GM21529 (cell line): ENCODE measurements at regions not wholly inside any gene's neighbourhood (a gene's known extent, or its start where the extent isn't known, plus 50 kb on each side); places are given as distances from the start of the nearest gene placed in this dataset.
"Not testable (repeated sequence)": the region's sequence is repeated elsewhere in the genome, so short reads cannot be mapped to it uniquely, and the experiment has no call there.

Experiments used
- ATAC-seq: cut with Tn5 transposase; IDR thresholded peaks from one replicate; pipeline ENCODE4 v1.9.1; 2021; ENCODE audit not compliant: unreplicated experiment

GRCh38 chr14:22178333-22178839 lies 410.6 kb downstream of the DAD1 start:
- no peak for ATAC-seq

GRCh38 chr14:22177870-22178269 lies 411.2 kb downstream of the DAD1 start:
- peak; percentile 45 for ATAC-seq

- ATAC-seq, result no peak
Observed at GRCh38 chr14:22176957-22177356, 412.1 kb downstream of the DAD1 start.

DNA sequence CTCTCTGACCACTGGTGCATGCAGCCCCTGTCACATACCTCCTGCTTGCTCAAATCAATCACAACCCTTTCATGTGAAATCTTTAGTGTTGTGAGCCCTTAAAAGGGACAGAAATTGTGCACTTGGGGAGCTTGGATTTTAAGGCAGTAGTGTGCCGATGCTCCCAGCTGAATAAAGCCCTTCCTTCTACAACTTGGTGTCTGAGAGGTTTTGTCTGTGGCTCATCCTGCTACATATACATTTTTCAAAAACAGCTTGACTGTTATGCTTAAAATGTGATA lies 413.8 kb downstream of the DAD1 start:
- ATAC-seq, result not testable (repeated sequence)

- no peak for ATAC-seq
Observed at GRCh38 chr14:22174412-22175277, 414.4 kb downstream of the DAD1 start.

- no peak for ATAC-seq
Observed at GRCh38 chr14:22168092-22168955, 420.7 kb downstream of the DAD1 start.

GRCh38 chr14:22164616-22165015 lies 424.4 kb downstream of the DAD1 start:
- ATAC-seq, result no peak

GRCh38 chr14:22163051-22163450 lies 426.0 kb downstream of the DAD1 start:
- no peak for ATAC-seq

- ATAC-seq, result no peak
Observed at GRCh38 chr14:22159957-22160356, 429.1 kb downstream of the DAD1 start.

DNA sequence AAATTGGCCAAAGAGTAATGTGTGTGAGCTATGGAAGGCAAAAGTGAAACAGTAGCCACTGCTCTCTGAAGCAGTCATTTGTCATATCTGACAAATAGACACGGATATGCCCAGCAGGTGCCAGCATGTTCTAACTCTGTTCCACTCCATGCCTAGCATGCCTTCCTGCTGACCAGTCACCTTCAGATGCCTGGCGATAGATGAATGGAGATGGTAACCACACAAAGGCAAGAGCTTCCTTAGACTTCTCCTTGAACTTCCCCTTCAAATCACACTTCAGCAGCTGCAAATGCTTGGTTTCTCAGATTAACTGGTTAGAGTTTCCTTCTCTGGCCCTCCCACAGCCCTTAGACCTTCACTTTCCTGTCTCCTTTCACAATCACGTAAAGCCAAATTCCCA lies 429.9 kb downstream of the DAD1 start:
- no peak for ATAC-seq

DNA sequence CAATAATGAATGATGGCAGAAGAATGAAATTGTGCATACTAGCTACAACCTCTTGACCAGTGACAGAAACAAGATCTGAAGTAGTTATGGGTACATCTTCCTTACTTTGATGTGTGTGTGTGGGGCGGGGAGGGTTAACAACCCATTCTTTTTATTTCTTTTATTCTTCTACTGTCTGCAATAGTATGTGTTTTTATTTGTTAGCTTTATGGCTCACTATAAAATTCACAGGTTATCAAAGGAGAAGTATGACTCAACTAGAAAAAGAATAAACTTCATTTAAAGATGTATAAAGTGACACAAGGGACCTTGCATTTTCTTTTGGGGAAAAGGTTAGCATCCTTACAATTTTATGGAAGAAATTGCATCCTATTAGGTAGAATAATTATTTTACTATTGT lies 430.5 kb downstream of the DAD1 start:
- ATAC-seq, result no peak

- no peak for ATAC-seq
Observed at GRCh38 chr14:22155571-22155970, 433.5 kb downstream of the DAD1 start.

GRCh38 chr14:22152903-22153302 lies 436.1 kb downstream of the DAD1 start:
- ATAC-seq, result no peak

- ATAC-seq, result no peak
Observed at GRCh38 chr14:22152161-22152870, 436.7 kb downstream of the DAD1 start.

DNA sequence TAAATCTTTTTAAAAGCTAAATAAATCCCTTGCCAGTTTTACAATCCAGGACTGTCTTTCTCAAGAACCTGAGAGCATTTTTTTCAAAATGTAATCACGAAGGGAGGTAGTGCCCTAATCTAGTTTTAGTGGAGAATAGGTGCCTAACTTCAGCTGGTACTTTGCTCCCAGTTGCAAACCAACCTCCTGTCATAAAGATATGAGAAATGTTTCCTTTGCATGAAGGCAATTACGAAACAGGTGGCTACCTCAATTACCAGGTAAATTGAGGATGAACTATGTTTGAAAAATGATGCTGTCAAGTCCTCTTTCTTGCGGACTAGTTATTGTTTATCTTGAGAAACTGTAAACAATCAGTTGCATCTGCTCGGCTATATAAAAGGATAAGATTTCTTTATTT lies 437.9 kb downstream of the DAD1 start:
- no peak for ATAC-seq

DNA sequence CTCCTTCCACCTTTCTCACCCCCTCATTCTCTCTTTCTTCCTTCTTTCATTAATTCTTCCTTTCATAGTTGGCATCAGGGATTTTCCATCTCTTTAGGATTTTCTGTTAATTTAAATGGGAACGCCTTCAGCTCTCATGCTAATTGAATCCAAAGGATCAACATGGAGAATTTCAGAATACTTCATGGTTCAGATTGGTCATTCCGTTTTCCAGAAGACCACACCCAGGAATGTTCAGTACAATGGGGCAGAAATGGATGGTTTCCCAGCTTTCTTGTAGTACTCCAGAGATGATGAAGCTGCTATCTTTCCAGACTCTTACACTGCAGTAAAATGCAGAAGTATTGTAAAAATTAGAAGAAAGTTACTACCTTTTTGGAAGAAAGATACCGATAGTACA lies 440.0 kb downstream of the DAD1 start:
- ATAC-seq, result no peak

GRCh38 chr14:22147716-22148115 lies 441.3 kb downstream of the DAD1 start:
- no peak for ATAC-seq

- ATAC-seq, result no peak
Observed at GRCh38 chr14:22143363-22143762, 445.7 kb downstream of the DAD1 start.

- no peak for ATAC-seq
Observed at GRCh38 chr14:22140633-22141032, 448.4 kb downstream of the DAD1 start.

DNA sequence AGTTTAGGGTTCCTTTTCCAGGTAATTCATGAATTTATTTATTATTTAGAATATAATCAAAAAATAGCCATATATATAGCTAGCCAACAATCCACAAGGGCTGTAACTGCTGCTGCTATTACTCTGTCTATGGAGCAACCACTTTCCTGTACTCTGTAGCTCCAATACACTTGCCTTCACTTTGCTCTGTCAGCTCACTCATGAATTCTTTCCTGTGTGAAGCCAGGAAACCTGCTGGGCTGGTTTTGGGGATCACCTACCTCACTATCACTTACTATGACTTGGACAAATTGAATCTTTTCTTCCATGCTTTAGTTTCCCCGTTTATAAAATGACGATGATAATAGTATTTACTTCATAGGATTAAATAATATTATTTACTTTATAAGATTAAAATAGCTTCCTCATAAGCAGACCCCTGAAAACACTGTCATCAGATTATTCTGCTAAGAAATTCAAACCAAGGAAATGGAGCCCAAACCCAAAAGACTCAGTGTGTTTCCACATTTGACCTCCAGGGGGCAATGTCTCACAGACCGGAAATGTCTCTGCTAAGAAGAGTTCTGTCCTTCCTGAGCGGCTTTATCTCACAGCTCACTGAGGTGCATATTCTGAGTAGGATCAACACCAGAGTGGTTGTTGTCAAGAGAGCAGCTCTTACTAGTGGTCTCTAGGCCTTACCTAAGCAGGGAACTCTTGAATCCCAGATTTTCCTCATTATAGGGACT lies 457.1 kb downstream of the DAD1 start:
- ATAC-seq, result no peak
